Gastrocnemius medialis (tissue), 4 donors: ENCODE measurements at regions not wholly inside any gene's neighbourhood (a gene's known extent, or its start where the extent isn't known, plus 50 kb on each side); places are given as distances from the start of the nearest gene placed in this dataset.

Experiments used
- ATAC-seq, 2 donors: fragments of 150-250 bp; one replicate each; pipeline ENCODE4 v1.9.1; 2016
- DNase-seq, 2 donors: peaks; one replicate each; pipeline ENCODE4 v3.0.0-alpha.2; 2019
- H3K27ac ChIP-seq, 4 donors: fragments of 200-600 bp; sonication (generic); 1 replicate in 1 of 4; 2 replicates in 3 of 4; pipeline ENCODE4 v1.5.1; 2016 to 2018; ENCODE audit warnings: mild to moderate bottlenecking in 2 of 4, moderate library complexity in 1 of 4
- H3K27me3 ChIP-seq, 3 donors: fragments of 200-600 bp; sonication (generic) in 2 of 3; 1 replicate in 1 of 3; 2 replicates in 2 of 3; pipeline versions ENCODE4 v1.5.1 to v1.6.0; 2016 to 2019; ENCODE audit warnings: mild to moderate bottlenecking in 1 of 3, moderate library complexity in 1 of 3
- H3K36me3 ChIP-seq, 2 donors: fragments of 200-600 bp; sonication (generic) in 1 of 2; one replicate each; pipeline ENCODE4 v1.5.1; 2017 to 2018
- H3K4me1 ChIP-seq, 2 donors: fragments of 200-600 bp; sonication (generic) in 1 of 2; one replicate each; pipeline ENCODE4 v1.5.1; 2016 to 2017; ENCODE audit warnings: mild to moderate bottlenecking in 2 of 2
- H3K4me3 ChIP-seq, 4 donors: fragments of 200-600 bp; sonication (generic) in 3 of 4; 1 replicate in 1 of 4; 2 replicates in 3 of 4; pipeline ENCODE4 v1.5.1; 2016 to 2019; ENCODE audit warnings: mild to moderate bottlenecking in 2 of 4
- H3K9me3 ChIP-seq, 3 donors: fragments of 200-600 bp; sonication (generic) in 2 of 3; 1 replicate in 1 of 3; 2 replicates in 2 of 3; pipeline ENCODE4 v1.5.1; 2016 to 2019
- CTCF ChIP-seq, 5 experiments: fragments of 450-650 bp in 3 of 5; fragments of 200-600 bp in 2 of 5; sonication (generic) in 2 of 5; IDR thresholded peaks in 4 of 5; conservative IDR thresholded peaks in 1 of 5; 1 replicate in 4 of 5; 2 replicates in 1 of 5; pipeline ENCODE4 v1.5.1; 2016 to 2019; ENCODE audit warnings: antibody characterized with exemption in 5 of 5, mild to moderate bottlenecking in 3 of 5, moderate library complexity in 3 of 5
- POLR2A ChIP-seq, 2 donors: fragments of 450-650 bp; IDR thresholded peaks; one replicate each; pipeline ENCODE4 v1.6.1; 2017; ENCODE audit warnings: antibody characterized with exemption in 2 of 2, mild to moderate bottlenecking in 2 of 2, moderate library complexity in 2 of 2
- in situ Hi-C, 4 donors: fragments of 200-750 bp; cut with MboI; loops; one replicate each; pipeline versions ENCODE4 v1.15.0 to v1.8.0; 2017; ENCODE audit warnings: low sequenced_read_pairs in 4 of 4
- intact Hi-C: fragments of 100-400 bp; cut with DNase I; formaldehyde crosslinking; loops from one replicate; pipeline ENCODE4 v1.15.1; 2023; ENCODE audit warnings: low total_unique reads

GRCh38 chr2:41663056-41663455, 384.8 kb upstream of the PKDCC start:
- H3K27me3 ChIP-seq: no peaks in the 10 kb centered on the region
- TF ChIP-seq CTCF (IDR thresholded peaks at IDR 0.05 in 4 of 5, conservative IDR thresholded peaks at IDR 0.05 in 1 of 5) (no peak), POLR2A (IDR thresholded peaks at IDR 0.05) (no peak)
- no peak overlapping the region for H3K4me3 ChIP-seq
- ATAC-seq (no peak), DNase-seq (no peak)
- in situ Hi-C loops: no loop called here
- H3K4me1 ChIP-seq: no peaks in the 10 kb centered on the region
- H3K27ac ChIP-seq: no peak overlapping the region
- no peaks in the 10 kb centered on the region for H3K9me3 ChIP-seq
- H3K36me3 ChIP-seq: no peaks in the 10 kb centered on the region
- intact Hi-C loops: no loop called here

GRCh38 chr2:41668529-41668928, 379.3 kb upstream of the PKDCC start:
- Histone ChIP-seq H3K27ac (no peak overlapping the region), H3K27me3 (no peaks in the 10 kb centered on the region), H3K36me3 (no peaks in the 10 kb centered on the region), H3K9me3 (no peaks in the 10 kb centered on the region), H3K4me1 (no peaks in the 10 kb centered on the region), H3K4me3 (no peak overlapping the region)
- in situ Hi-C loops: no loop called here
- no peak for ATAC-seq
- DNase-seq: no peak
- TF ChIP-seq POLR2A (IDR thresholded peaks at IDR 0.05): no peak
- no peak for TF ChIP-seq CTCF (IDR thresholded peaks at IDR 0.05 in 4 of 5, conservative IDR thresholded peaks at IDR 0.05 in 1 of 5)
- intact Hi-C loops: no loop called here

GRCh38 chr2:41678639-41679038, 369.2 kb upstream of the PKDCC start:
- Histone ChIP-seq H3K27ac (no peak overlapping the region), H3K36me3 (no peaks in the 10 kb centered on the region), H3K27me3 (no peaks in the 10 kb centered on the region), H3K9me3 (no peaks in the 10 kb centered on the region), H3K4me3 (no peak overlapping the region), H3K4me1 (no peaks in the 10 kb centered on the region)
- TF ChIP-seq CTCF (IDR thresholded peaks at IDR 0.05 in 4 of 5, conservative IDR thresholded peaks at IDR 0.05 in 1 of 5) (no peak), POLR2A (IDR thresholded peaks at IDR 0.05) (no peak)
- intact Hi-C loops: no loop called here
- DNase-seq (no peak), ATAC-seq (no peak)
- in situ Hi-C loops: no loop called here

- ATAC-seq: no peak
- no peaks in the 10 kb centered on the region for H3K9me3 ChIP-seq
Observed at GRCh38 chr2:41686156-41686555, 361.7 kb upstream of the PKDCC start.

More at GRCh38 chr2:41686156-41686555, 361.7 kb upstream of the PKDCC start:
- in situ Hi-C loops: no loop called here
- H3K36me3 ChIP-seq: no peaks in the 10 kb centered on the region
- DNase-seq: no peak
- H3K27me3 ChIP-seq: no peaks in the 10 kb centered on the region
- no peak overlapping the region for H3K27ac ChIP-seq
- TF ChIP-seq POLR2A (IDR thresholded peaks at IDR 0.05): no peak
- no peak for TF ChIP-seq CTCF (IDR thresholded peaks at IDR 0.05 in 4 of 5, conservative IDR thresholded peaks at IDR 0.05 in 1 of 5)
- H3K4me3 ChIP-seq: no peak overlapping the region
- intact Hi-C loops: no loop called here
- no peaks in the 10 kb centered on the region for H3K4me1 ChIP-seq
